IMR-90 (cell line): ENCODE measurements at regions not wholly inside any gene's neighbourhood (a gene's known extent, or its start where the extent isn't known, plus 50 kb on each side); places are given as distances from the start of the nearest gene placed in this dataset.

Source experiments
- ATAC-seq: fragments of 200-7000 bp; cut with Tn5 transposase; 2 replicates; pipeline ENCODE4 v1.9.1; 2020; ENCODE audit warnings: low read depth, mild to moderate bottlenecking, moderate library complexity
- BruUV-seq: library from RNA; stranded (reverse); fragments of 400-500 nt; replicated peaks from 2 replicates; lab custom pipeline; 2021; lab: Mats Ljungman, UMichigan
- CTCF ChIA-PET: fragments of 300-600 bp; formaldehyde crosslinking; extraction: SDS; loops from one replicate; lab custom pipeline; 2021; ENCODE audit warnings: antibody characterized with exemption; lab: Yijun Ruan, JAX
- POLR2A ChIA-PET: fragments of 300-600 bp; sonication (Branson Sonifier 250); formaldehyde crosslinking; loops from one replicate; lab custom pipeline; 2022; ENCODE audit warnings: antibody characterized with exemption; ENCODE audit not compliant: unreplicated experiment; lab: Charles Lee
- DNase-seq: peaks from one replicate; pipeline ENCODE4 v3.0.0; 2013
- H2AFZ ChIP-seq: replicated peaks from 2 replicates; pipeline ENCODE3; 2013; ENCODE audit warnings: low read length, mild to moderate bottlenecking; ENCODE audit not compliant: poor library complexity
- H2AK5ac ChIP-seq: 2 replicates; pipeline ENCODE4 v1.6.1; 2013; ENCODE audit warnings: low read depth, low read length, inconsistent platforms
- H2AK9ac ChIP-seq: replicated peaks from 2 replicates; pipeline ENCODE3; 2013; ENCODE audit warnings: mild to moderate bottlenecking, low read depth, low read length, moderate library complexity; ENCODE audit not compliant: poor library complexity
- H2BK120ac ChIP-seq: 2 replicates; pipeline ENCODE4 v1.6.1; 2013; ENCODE audit warnings: low read depth, low read length, inconsistent platforms
- H2BK15ac ChIP-seq: 3 replicates; pipeline ENCODE4 v1.6.1; 2013; ENCODE audit warnings: low read depth, low read length, inconsistent platforms
- H2BK20ac ChIP-seq: 2 replicates; pipeline ENCODE4 v1.6.1; 2013; ENCODE audit warnings: low read depth, mild to moderate bottlenecking, inconsistent platforms, low read length, moderate library complexity
- H2BK5ac ChIP-seq: 2 replicates; pipeline ENCODE4 v1.6.1; 2013; ENCODE audit warnings: mild to moderate bottlenecking, low read depth, low read length, inconsistent platforms; ENCODE audit not compliant: poor library complexity, severe bottlenecking
- H3K14ac ChIP-seq: replicated peaks from 2 replicates; pipeline ENCODE4 v1.6.1; 2013; ENCODE audit warnings: low read depth, low read length, inconsistent platforms
- H3K18ac ChIP-seq: 2 replicates; pipeline ENCODE4 v1.6.1; 2013; ENCODE audit warnings: low read depth, low read length, control low read depth
- H3K23ac ChIP-seq: 2 replicates; pipeline ENCODE4 v1.6.1; 2013; ENCODE audit warnings: low read depth, low read length, inconsistent platforms
- H3K27ac ChIP-seq: 2 replicates; pipeline ENCODE4 v1.5.1; 2013; ENCODE audit warnings: mild to moderate bottlenecking, control low read depth, low read length; ENCODE audit not compliant: insufficient read depth
- H3K27me3 ChIP-seq: 2 replicates; pipeline ENCODE4 v1.6.1; 2013; ENCODE audit warnings: low read length; ENCODE audit not compliant: control insufficient read depth, insufficient read depth
- H3K36me3 ChIP-seq: 2 replicates; pipeline ENCODE4 v1.6.1; 2013; ENCODE audit warnings: low read length, mixed read lengths; ENCODE audit not compliant: control insufficient read depth, insufficient read depth
- H3K4ac ChIP-seq: 2 replicates; pipeline ENCODE4 v1.6.1; 2013; ENCODE audit warnings: low read depth, low read length, inconsistent platforms
- H3K4me1 ChIP-seq: 2 replicates; pipeline ENCODE4 v1.6.1; 2013; ENCODE audit warnings: low read length, mixed read lengths; ENCODE audit not compliant: control insufficient read depth, insufficient read depth
- H3K4me2 ChIP-seq: 2 replicates; pipeline ENCODE4 v1.6.1; 2013; ENCODE audit warnings: low read depth, mild to moderate bottlenecking, control low read depth, low read length, moderate library complexity
- H3K4me3 ChIP-seq: 2 replicates; pipeline ENCODE4 v1.5.1; 2013; ENCODE audit warnings: low read depth, mild to moderate bottlenecking, control low read depth, low read length, moderate library complexity; ENCODE audit not compliant: insufficient read depth
- H3K56ac ChIP-seq: 2 replicates; pipeline ENCODE4 v1.6.1; 2013; ENCODE audit warnings: low read length, inconsistent platforms; ENCODE audit not compliant: insufficient read depth; ENCODE audit errors: extremely low read depth
- H3K79me1 ChIP-seq, 2 experiments: 2 replicates each; pipeline ENCODE4 v1.6.1; 2013; ENCODE audit warnings: low read length in 2 of 2, inconsistent platforms in 1 of 2, low read depth in 1 of 2
- H3K9ac ChIP-seq: 2 replicates; pipeline ENCODE4 v1.6.1; 2013; ENCODE audit warnings: low read depth, low read length, control low read depth
- H3K9me1 ChIP-seq: 2 replicates; pipeline ENCODE4 v1.6.1; 2013; ENCODE audit warnings: low read length, inconsistent platforms; ENCODE audit not compliant: insufficient read depth
- H3K9me3 ChIP-seq: 2 replicates; pipeline ENCODE4 v1.6.1; 2013; ENCODE audit warnings: low read length; ENCODE audit not compliant: control insufficient read depth, insufficient read depth
- H4K20me1 ChIP-seq: 2 replicates; pipeline ENCODE4 v1.6.1; 2013; ENCODE audit warnings: low read length, inconsistent platforms; ENCODE audit not compliant: insufficient read depth
- H4K5ac ChIP-seq: 2 replicates; pipeline ENCODE4 v1.6.1; 2013; ENCODE audit warnings: mild to moderate bottlenecking, low read depth, low read length, control low read depth
- H4K8ac ChIP-seq, 2 experiments: 2 replicates each; pipeline ENCODE4 v1.6.1; 2013; ENCODE audit warnings: low read depth in 2 of 2, low read length in 2 of 2, control low read depth in 1 of 2, inconsistent platforms in 1 of 2
- H4K91ac ChIP-seq: 2 replicates; pipeline ENCODE4 v1.6.1; 2013; ENCODE audit warnings: low read depth, low read length, inconsistent platforms; ENCODE audit not compliant: insufficient read depth
- BHLHE40 ChIP-seq: fragments of 150-350 bp; IDR thresholded peaks from 2 replicates; pipeline ENCODE4 v1.6.1; 2016; ENCODE audit warnings: mild to moderate bottlenecking, low read depth, low read length
- CEBPB ChIP-seq: IDR thresholded peaks from 2 replicates; pipeline ENCODE4 v1.6.1; 2012; ENCODE audit warnings: low read depth, low read length, improper control_type of control experiment
- CHD1 ChIP-seq: IDR thresholded peaks from 2 replicates; pipeline ENCODE4 v1.6.1; 2012; ENCODE audit warnings: low read depth, low read length, improper control_type of control experiment
- FOS ChIP-seq: fragments of 150-350 bp; IDR thresholded peaks from 2 replicates; pipeline ENCODE4 v1.6.1; 2016; ENCODE audit warnings: low read depth, low read length
- MAFK ChIP-seq: IDR thresholded peaks from 2 replicates; pipeline ENCODE4 v1.6.1; 2012; ENCODE audit warnings: low read depth, low read length, improper control_type of control experiment
- MAZ ChIP-seq: IDR thresholded peaks from 2 replicates; pipeline ENCODE4 v1.6.1; 2012; ENCODE audit warnings: low read depth, mild to moderate bottlenecking, low read length, improper control_type of control experiment, moderate library complexity, borderline replicate concordance
- MXI1 ChIP-seq: IDR thresholded peaks from 2 replicates; pipeline ENCODE4 v1.6.1; 2012; ENCODE audit warnings: low read depth, mild to moderate bottlenecking, low read length, moderate library complexity, borderline replicate concordance
- NFE2L2 ChIP-seq: fragments of 150-350 bp; IDR thresholded peaks from 2 replicates; pipeline ENCODE4 v1.6.1; 2016; ENCODE audit warnings: low read depth, mild to moderate bottlenecking, low read length
- POLR2A ChIP-seq: IDR thresholded peaks from 2 replicates; pipeline ENCODE4 v1.6.1; 2012; ENCODE audit warnings: mild to moderate bottlenecking, low read depth, low read length
- RAD21 ChIP-seq: IDR thresholded peaks from 2 replicates; pipeline ENCODE4 v1.6.1; 2012; ENCODE audit warnings: low read length, improper control_type of control experiment
- RCOR1 ChIP-seq: IDR thresholded peaks from 2 replicates; pipeline ENCODE4 v1.6.1; 2012; ENCODE audit warnings: mild to moderate bottlenecking, low read length, improper control_type of control experiment; ENCODE audit not compliant: insufficient replicate concordance
- RFX5 ChIP-seq: IDR thresholded peaks from 2 replicates; pipeline ENCODE4 v1.8.0; 2012; ENCODE audit warnings: low read depth, mild to moderate bottlenecking, low read length, moderate library complexity
- SMC3 ChIP-seq: fragments of 150-350 bp; IDR thresholded peaks from 2 replicates; pipeline ENCODE4 v1.6.1; 2016; ENCODE audit warnings: low read depth, mild to moderate bottlenecking, antibody characterized with exemption, low read length, moderate library complexity
- WGBS, 2 experiments: methylation state at CpG; one replicate each; pipeline versions ENCODE4 v1.1.5 to v1.1.7; 2013; ENCODE audit warnings: missing lambda C conversion rate in 2 of 2; ENCODE audit not compliant: insufficient read length in 1 of 2; ENCODE audit errors: extremely low coverage in 2 of 2; 5-methylcytosine and 5-hydroxymethylcytosine counted together
- dilution Hi-C: fragments of 300-500 bp; cut with HindIII; formaldehyde crosslinking; loops from one replicate; pipeline ENCODE4 v1.14.3; 2018; ENCODE audit warnings: low sequenced_read_pairs; ENCODE audit not compliant: unreplicated experiment
- in situ Hi-C: fragments of 300-500 bp; cut with MboI; formaldehyde crosslinking; loops from 3 replicates; pipeline ENCODE4 v1.14.3; 2019; ENCODE audit warnings: low sequenced_read_pairs, inconsistent platforms, mixed read lengths
- intact Hi-C: fragments of 100-400 bp; cut with micrococcal nuclease; formaldehyde crosslinking; loops from 2 replicates; pipeline ENCODE4 v1.10.0; 2022
- TF ChIP-seq, protein P1 (sequence below): fragments of 150-350 bp; IDR thresholded peaks from 2 replicates; pipeline ENCODE4 v1.6.1; 2016; ENCODE audit warnings: low read depth, mild to moderate bottlenecking, low read length, moderate library complexity, borderline replicate concordance
- TF ChIP-seq, protein P2 (sequence below): fragments of 150-350 bp; IDR thresholded peaks from 2 replicates; pipeline ENCODE4 v1.6.1; 2017; ENCODE audit warnings: mild to moderate bottlenecking, antibody characterized with exemption, low read length, low read depth
- TF ChIP-seq, protein P3 (sequence below): conservative IDR thresholded peaks from 2 replicates; pipeline ENCODE4 v1.5.1; 2012; ENCODE audit warnings: mild to moderate bottlenecking, low read depth, low read length, improper control_type of control experiment

DNA sequence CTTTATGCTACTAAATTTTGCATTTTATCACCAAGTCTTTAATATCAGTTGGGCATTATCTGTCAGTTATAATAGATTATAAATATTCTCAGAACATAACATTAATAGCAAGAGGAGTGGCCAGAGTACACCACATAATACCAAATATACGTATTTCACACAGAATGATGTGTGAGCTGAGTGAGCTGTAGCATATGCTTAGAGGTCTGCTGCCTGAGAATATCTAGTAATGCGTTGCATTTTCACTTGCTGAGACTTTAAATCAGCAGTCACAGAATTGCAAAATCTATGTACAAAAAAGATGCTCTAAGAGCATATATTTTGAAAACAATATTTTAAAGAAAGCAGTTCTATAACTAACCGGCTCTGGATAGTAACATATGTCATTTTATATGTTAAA lies 921.1 kb upstream of the EDIL3 start:
- no peak overlapping the region for H4K8ac ChIP-seq
- no peaks in the 10 kb centered on the region for H3K9me3 ChIP-seq
- in situ Hi-C loops: no loop called here
- no peaks in the 10 kb centered on the region for H3K36me3 ChIP-seq
- no peak overlapping the region for H2BK5ac ChIP-seq
- BruUV-seq: no TSS peak
- no peak overlapping the region for H3K4me3 ChIP-seq
- intact Hi-C loops: no loop called here
- H3K27me3 ChIP-seq: no peaks in the 10 kb centered on the region
- no peak overlapping the region for H3K4me2 ChIP-seq
- no peak overlapping the region for H3K14ac ChIP-seq
- no peak overlapping the region for H2AK9ac ChIP-seq
- TF ChIP-seq NFE2L2 (no peak), RAD21 (no peak), MXI1 (no peak), MAFK (no peak), BHLHE40 (no peak), FOS (no peak), MAZ (no peak), CEBPB (no peak), CHD1 (no peak), POLR2A (no peak), RCOR1 (no peak), SMC3 (no peak), RFX5 (no peak)
- TF ChIP-seq, protein P1, sequence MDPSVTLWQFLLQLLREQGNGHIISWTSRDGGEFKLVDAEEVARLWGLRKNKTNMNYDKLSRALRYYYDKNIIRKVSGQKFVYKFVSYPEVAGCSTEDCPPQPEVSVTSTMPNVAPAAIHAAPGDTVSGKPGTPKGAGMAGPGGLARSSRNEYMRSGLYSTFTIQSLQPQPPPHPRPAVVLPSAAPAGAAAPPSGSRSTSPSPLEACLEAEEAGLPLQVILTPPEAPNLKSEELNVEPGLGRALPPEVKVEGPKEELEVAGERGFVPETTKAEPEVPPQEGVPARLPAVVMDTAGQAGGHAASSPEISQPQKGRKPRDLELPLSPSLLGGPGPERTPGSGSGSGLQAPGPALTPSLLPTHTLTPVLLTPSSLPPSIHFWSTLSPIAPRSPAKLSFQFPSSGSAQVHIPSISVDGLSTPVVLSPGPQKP: no peak
- TF ChIP-seq, protein P2, sequence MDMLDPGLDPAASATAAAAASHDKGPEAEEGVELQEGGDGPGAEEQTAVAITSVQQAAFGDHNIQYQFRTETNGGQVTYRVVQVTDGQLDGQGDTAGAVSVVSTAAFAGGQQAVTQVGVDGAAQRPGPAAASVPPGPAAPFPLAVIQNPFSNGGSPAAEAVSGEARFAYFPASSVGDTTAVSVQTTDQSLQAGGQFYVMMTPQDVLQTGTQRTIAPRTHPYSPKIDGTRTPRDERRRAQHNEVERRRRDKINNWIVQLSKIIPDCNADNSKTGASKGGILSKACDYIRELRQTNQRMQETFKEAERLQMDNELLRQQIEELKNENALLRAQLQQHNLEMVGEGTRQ: no peak
- TF ChIP-seq, protein P3, sequence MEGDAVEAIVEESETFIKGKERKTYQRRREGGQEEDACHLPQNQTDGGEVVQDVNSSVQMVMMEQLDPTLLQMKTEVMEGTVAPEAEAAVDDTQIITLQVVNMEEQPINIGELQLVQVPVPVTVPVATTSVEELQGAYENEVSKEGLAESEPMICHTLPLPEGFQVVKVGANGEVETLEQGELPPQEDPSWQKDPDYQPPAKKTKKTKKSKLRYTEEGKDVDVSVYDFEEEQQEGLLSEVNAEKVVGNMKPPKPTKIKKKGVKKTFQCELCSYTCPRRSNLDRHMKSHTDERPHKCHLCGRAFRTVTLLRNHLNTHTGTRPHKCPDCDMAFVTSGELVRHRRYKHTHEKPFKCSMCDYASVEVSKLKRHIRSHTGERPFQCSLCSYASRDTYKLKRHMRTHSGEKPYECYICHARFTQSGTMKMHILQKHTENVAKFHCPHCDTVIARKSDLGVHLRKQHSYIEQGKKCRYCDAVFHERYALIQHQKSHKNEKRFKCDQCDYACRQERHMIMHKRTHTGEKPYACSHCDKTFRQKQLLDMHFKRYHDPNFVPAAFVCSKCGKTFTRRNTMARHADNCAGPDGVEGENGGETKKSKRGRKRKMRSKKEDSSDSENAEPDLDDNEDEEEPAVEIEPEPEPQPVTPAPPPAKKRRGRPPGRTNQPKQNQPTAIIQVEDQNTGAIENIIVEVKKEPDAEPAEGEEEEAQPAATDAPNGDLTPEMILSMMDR: no peak
- H3K9me1 ChIP-seq: no peaks in the 10 kb centered on the region
- H4K91ac ChIP-seq: no peak overlapping the region
- no peak overlapping the region for H3K18ac ChIP-seq
- ATAC-seq (no peak), DNase-seq (no peak)
- ChIA-PET CTCF (no interaction called here), POLR2A (no interaction called here)
- no peak overlapping the region for H3K23ac ChIP-seq
- WGBS, 2 experiments: no CpG with 5 or more reads among the region's 3 CpGs
- H2AFZ ChIP-seq: no peak overlapping the region
- H3K79me1 ChIP-seq: no peaks in the 10 kb centered on the region
- H3K27ac ChIP-seq: no peak overlapping the region
- H4K5ac ChIP-seq: no peak overlapping the region
- no peak overlapping the region for H3K4ac ChIP-seq
- H4K20me1 ChIP-seq: no peaks in the 10 kb centered on the region
- no peak overlapping the region for H2BK120ac ChIP-seq
- no peak overlapping the region for H2BK15ac ChIP-seq
- no peak overlapping the region for H3K56ac ChIP-seq
- H2BK20ac ChIP-seq: no peak overlapping the region
- no peak overlapping the region for H2AK5ac ChIP-seq
- no peak overlapping the region for H3K9ac ChIP-seq
- dilution Hi-C loops: no loop called here
- no peaks in the 10 kb centered on the region for H3K4me1 ChIP-seq
